ENCODE measurements at regions not wholly inside any gene's neighbourhood (a gene's known extent, or its start where the extent isn't known, plus 50 kb on each side); places are given as distances from the start of the nearest gene placed in this dataset.

- no peak for DNase-seq (ENCODE audit: low read depth)
- TF ChIP-seq CTCF (IDR thresholded peaks at IDR 0.05; ENCODE audit: insufficient read depth, low read depth, low read length), result no peak
Measured at GRCh38 chr17:51347851-51348584, 87.7 kb downstream of the UTP18 start.

GRCh38 chr17:51351080-51351479 is 90.7 kb downstream of the UTP18 start:
- no peak for TF ChIP-seq CTCF (IDR thresholded peaks at IDR 0.05; ENCODE audit: insufficient read depth, low read depth, low read length)
- DNase-seq (ENCODE audit: low read depth), result no peak
- no peak overlapping the region for H3K4me3 ChIP-seq (ENCODE audit: low read depth, low read length)

More at GRCh38 chr17:51347851-51348584, 87.7 kb downstream of the UTP18 start:
- H3K4me3 ChIP-seq (ENCODE audit: low read depth, low read length), result no peak overlapping the region

- no peak for DNase-seq (ENCODE audit: low read depth)
- TF ChIP-seq CTCF (IDR thresholded peaks at IDR 0.05; ENCODE audit: insufficient read depth, low read depth, low read length), result no peak
- H3K4me3 ChIP-seq (ENCODE audit: low read depth, low read length), result no peak overlapping the region
Measured at GRCh38 chr17:51351890-51352289, 91.5 kb downstream of the UTP18 start.

- DNase-seq (ENCODE audit: low read depth), result no peak
- TF ChIP-seq CTCF (IDR thresholded peaks at IDR 0.05; ENCODE audit: insufficient read depth, low read depth, low read length), result no peak
- H3K4me3 ChIP-seq (ENCODE audit: low read depth, low read length), result no peak overlapping the region
Measured at GRCh38 chr17:51352798-51353197, 92.5 kb downstream of the UTP18 start.

GRCh38 chr17:51353296-51353695 is 93.0 kb downstream of the UTP18 start:
- H3K4me3 ChIP-seq (ENCODE audit: low read depth, low read length), result no peak overlapping the region
- TF ChIP-seq CTCF (IDR thresholded peaks at IDR 0.05; ENCODE audit: insufficient read depth, low read depth, low read length), result no peak
- DNase-seq (ENCODE audit: low read depth), result no peak

GRCh38 chr17:51354936-51355335 is 94.6 kb downstream of the UTP18 start:
- DNase-seq (ENCODE audit: low read depth), result no peak
- no peak for TF ChIP-seq CTCF (IDR thresholded peaks at IDR 0.05; ENCODE audit: insufficient read depth, low read depth, low read length)
- H3K4me3 ChIP-seq (ENCODE audit: low read depth, low read length), result no peak overlapping the region
